Hepatocyte (in vitro differentiated cells): ENCODE measurements at regions not wholly inside any gene's neighbourhood (a gene's known extent, or its start where the extent isn't known, plus 50 kb on each side); places are given as distances from the start of the nearest gene placed in this dataset.

Experiments
- DNase-seq: peaks from one replicate; pipeline ENCODE4 v3.0.0-alpha.2; 2016; ENCODE audit warnings: low spot score
- H2AFZ ChIP-seq: fragments of 200-600 bp; sonication (generic); 2 replicates; pipeline ENCODE4 v1.6.0; 2016; ENCODE audit warnings: antibody characterized with exemption, mild to moderate bottlenecking
- H3K27ac ChIP-seq: fragments of 200-600 bp; sonication (generic); 2 replicates; pipeline ENCODE4 v1.5.1; 2016; ENCODE audit warnings: mild to moderate bottlenecking
- H3K27me3 ChIP-seq: fragments of 200-600 bp; sonication (generic); 2 replicates; pipeline ENCODE4 v1.6.1; 2016
- H3K36me3 ChIP-seq: fragments of 200-600 bp; sonication (generic); replicated peaks from 2 replicates; pipeline ENCODE4 v1.5.1; 2016; ENCODE audit warnings: low read depth; ENCODE audit not compliant: insufficient read depth
- H3K4me1 ChIP-seq: fragments of 200-600 bp; sonication (generic); 2 replicates; pipeline ENCODE4 v1.5.1; 2016; ENCODE audit warnings: mild to moderate bottlenecking, moderate library complexity; ENCODE audit not compliant: insufficient read depth
- H3K4me2 ChIP-seq: fragments of 200-600 bp; sonication (generic); 2 replicates; pipeline ENCODE4 v1.6.0; 2016
- H3K4me3 ChIP-seq: fragments of 200-600 bp; sonication (generic); 2 replicates; pipeline ENCODE4 v1.5.1; 2016; ENCODE audit warnings: mild to moderate bottlenecking
- H3K79me2 ChIP-seq: fragments of 200-600 bp; sonication (generic); 2 replicates; pipeline ENCODE4 v1.6.0; 2017; ENCODE audit warnings: mild to moderate bottlenecking
- H3K9me2 ChIP-seq: fragments of 200-600 bp; sonication (generic); replicated peaks from 2 replicates; pipeline ENCODE4 v1.6.0; 2017; ENCODE audit warnings: mild to moderate bottlenecking; ENCODE audit not compliant: insufficient read depth
- H3K9me3 ChIP-seq: fragments of 200-600 bp; sonication (generic); 2 replicates; pipeline ENCODE4 v1.5.1; 2016; ENCODE audit warnings: low read depth, mild to moderate bottlenecking
- H4K20me1 ChIP-seq: fragments of 200-600 bp; sonication (generic); 2 replicates; pipeline ENCODE4 v1.6.0; 2016; ENCODE audit warnings: mild to moderate bottlenecking; ENCODE audit not compliant: insufficient read depth, poor library complexity, severe bottlenecking
- CTCF ChIP-seq: fragments of 200-600 bp; sonication (generic); IDR thresholded peaks from 2 replicates; pipeline ENCODE4 v1.5.1; 2016; ENCODE audit warnings: antibody characterized with exemption, mild to moderate bottlenecking; ENCODE audit not compliant: poor library complexity
- EZH2 ChIP-seq: fragments of 200-600 bp; sonication (generic); IDR thresholded peaks from 2 replicates; pipeline ENCODE4 v1.6.1; 2016; ENCODE audit warnings: antibody characterized with exemption, mild to moderate bottlenecking, borderline replicate concordance
- EZH2phosphoT487 ChIP-seq: fragments of 200-600 bp; sonication (generic); IDR thresholded peaks from one replicate; pipeline ENCODE4 v1.6.1; 2018; ENCODE audit warnings: antibody characterized with exemption, mild to moderate bottlenecking, low read depth, moderate library complexity; ENCODE audit not compliant: unreplicated experiment, severe bottlenecking
- WGBS: methylation state at CpG from one replicate; pipeline ENCODE4 v1.1.6; 2016; ENCODE audit warnings: low lambda C conversion rate; ENCODE audit errors: missing lambda C conversion rate; 5-methylcytosine and 5-hydroxymethylcytosine counted together

DNA sequence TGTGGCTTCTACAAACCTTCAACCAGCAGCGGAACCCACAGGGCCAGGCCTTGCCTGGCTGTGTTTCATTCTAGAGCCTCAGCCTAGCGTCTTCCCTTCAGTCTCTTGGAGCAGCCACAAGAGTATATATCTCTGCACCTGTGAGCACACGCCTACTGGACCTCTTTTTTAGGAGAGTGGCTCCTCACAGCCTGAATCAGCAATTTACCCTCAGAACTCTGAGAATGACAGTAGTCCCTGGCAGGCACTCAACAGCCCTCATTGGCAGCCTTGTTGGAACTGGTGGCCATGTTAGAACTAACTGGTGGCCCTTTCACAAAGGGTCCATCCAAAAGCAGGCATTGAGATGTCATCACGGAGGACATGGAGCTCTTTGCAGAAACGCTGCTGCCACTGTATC lies 138.9 kb downstream of the BCOR start:
- H3K36me3 ChIP-seq: no peaks in the 10 kb centered on the region
- no peaks in the 10 kb centered on the region for H3K27me3 ChIP-seq
- no peak for DNase-seq
- peak overlapping the region; percentile 76 for H3K27ac ChIP-seq
- WGBS: 88% methylated on average over 5 of the region's 5 CpGs
- no peaks in the 10 kb centered on the region for H3K79me2 ChIP-seq
- no peaks in the 10 kb centered on the region for H4K20me1 ChIP-seq
- H3K9me3 ChIP-seq: no peaks in the 10 kb centered on the region
- H3K4me3 ChIP-seq: no peak overlapping the region
- H2AFZ ChIP-seq: no peak overlapping the region
- no peak overlapping the region for H3K4me2 ChIP-seq
- TF ChIP-seq CTCF: no peak
- TF ChIP-seq EZH2: no peak
- no peak for TF ChIP-seq EZH2phosphoT487
- H3K9me2 ChIP-seq: no peaks in the 10 kb centered on the region
- peaks cover 19% of the 10 kb centered on the region for H3K4me1 ChIP-seq

GRCh38 chrX:39960219-39960618 lies 137.5 kb downstream of the BCOR start:
- peaks cover 6% of the 10 kb centered on the region for H3K4me1 ChIP-seq
- H3K27me3 ChIP-seq: no peaks in the 10 kb centered on the region
- no peaks in the 10 kb centered on the region for H4K20me1 ChIP-seq
- DNase-seq: no peak
- H3K79me2 ChIP-seq: no peaks in the 10 kb centered on the region
- H3K4me3 ChIP-seq: no peak overlapping the region
- H3K9me3 ChIP-seq: no peaks in the 10 kb centered on the region
- TF ChIP-seq EZH2phosphoT487: no peak
- no peak overlapping the region for H3K27ac ChIP-seq
- H3K36me3 ChIP-seq: no peaks in the 10 kb centered on the region
- no peak overlapping the region for H2AFZ ChIP-seq
- 81% methylated on average over 4 of the region's 4 CpGs for WGBS
- H3K4me2 ChIP-seq: no peak overlapping the region
- no peaks in the 10 kb centered on the region for H3K9me2 ChIP-seq

DNA sequence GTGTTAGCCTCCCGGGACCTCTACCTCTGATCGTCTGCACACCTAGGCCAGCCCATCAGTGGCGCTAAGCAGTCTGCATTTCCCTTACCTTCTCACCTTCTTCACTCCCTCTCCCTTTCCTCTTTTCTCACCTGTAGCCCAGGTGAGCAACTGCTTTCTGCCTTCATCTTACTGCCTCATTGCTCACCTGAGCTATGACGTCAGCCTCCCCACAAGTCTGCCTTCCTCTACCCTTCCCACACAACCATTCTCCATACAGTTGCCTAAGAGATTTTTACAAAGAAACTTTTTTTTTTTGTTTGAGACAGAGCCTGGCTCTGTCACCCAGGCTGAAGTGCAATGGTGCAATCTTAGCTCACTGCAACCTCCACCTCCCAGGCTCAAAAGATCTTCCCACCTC lies 136.3 kb downstream of the BCOR start:
- Histone ChIP-seq H3K27ac (no peak overlapping the region), H3K4me1 (peaks cover 3% of the 10 kb centered on the region), H3K4me3 (no peak overlapping the region), H3K27me3 (no peaks in the 10 kb centered on the region), H3K79me2 (no peaks in the 10 kb centered on the region), H3K36me3 (no peaks in the 10 kb centered on the region), H3K9me3 (no peaks in the 10 kb centered on the region), H3K9me2 (no peaks in the 10 kb centered on the region), H4K20me1 (no peaks in the 10 kb centered on the region), H2AFZ (no peak overlapping the region), H3K4me2 (no peak overlapping the region)
- TF ChIP-seq EZH2 (no peak), EZH2phosphoT487 (no peak), CTCF (no peak)
- DNase-seq: no peak
- WGBS: 90% methylated on average over 4 of the region's 4 CpGs

DNA sequence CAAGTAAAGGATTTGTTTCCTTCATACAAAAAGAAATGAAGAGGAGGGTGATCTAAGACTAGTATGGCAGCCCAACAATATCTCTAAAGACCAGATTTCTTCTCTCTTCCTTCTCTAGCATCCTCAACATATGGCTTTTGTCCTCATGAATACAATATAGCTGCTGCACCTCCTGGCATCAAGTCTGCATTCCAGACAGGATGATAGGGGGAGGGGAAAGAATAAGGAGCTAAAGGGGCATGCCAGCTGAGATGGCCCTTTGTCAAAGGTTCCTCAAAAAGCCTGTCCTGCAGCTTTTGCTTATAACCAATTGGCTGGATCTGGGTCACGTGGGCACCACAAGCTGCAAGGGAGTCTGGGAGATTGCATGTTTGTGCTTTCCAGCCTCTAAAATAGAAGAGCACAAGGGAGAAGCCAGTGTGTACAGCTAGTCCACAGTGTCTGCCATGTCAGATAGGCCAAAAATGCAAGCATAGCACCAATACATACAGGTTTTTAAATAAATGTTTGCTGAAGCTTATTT lies 132.6 kb downstream of the BCOR start:
- Histone ChIP-seq H3K9me2 (no peaks in the 10 kb centered on the region), H2AFZ (no peak overlapping the region), H3K4me2 (no peak overlapping the region), H3K27me3 (no peaks in the 10 kb centered on the region), H4K20me1 (no peaks in the 10 kb centered on the region), H3K27ac (no peak overlapping the region), H3K79me2 (no peaks in the 10 kb centered on the region), H3K4me3 (no peak overlapping the region), H3K36me3 (no peaks in the 10 kb centered on the region), H3K9me3 (no peaks in the 10 kb centered on the region), H3K4me1 (no peaks in the 10 kb centered on the region)
- no peak for DNase-seq
- WGBS: 100% methylated on average over 1 of the region's 1 CpG
- TF ChIP-seq EZH2phosphoT487 (no peak), CTCF (no peak), EZH2 (no peak)
